K562 (cell line): ENCODE measurements at regions not wholly inside any gene's neighbourhood (a gene's known extent, or its start where the extent isn't known, plus 50 kb on each side); places are given as distances from the start of the nearest gene placed in this dataset.

ENCODE experiments used
- CBX8 ChIP-seq: fragments of 200-600 bp; sonication (generic); IDR thresholded peaks from 2 replicates; pipeline ENCODE4 v1.6.1; 2012; ENCODE audit warnings: borderline replicate concordance, mixed run types, low read depth, mild to moderate bottlenecking, moderate library complexity, mixed read lengths, low read length, control low read depth, inconsistent platforms; ENCODE audit not compliant: poor library complexity, severe bottlenecking; ENCODE audit errors: extremely low read depth
- CCAR2 ChIP-seq: fragments of 200-400 bp; formaldehyde crosslinking; IDR thresholded peaks from 2 replicates; pipeline ENCODE4 v1.6.1; 2017; ENCODE audit warnings: mild to moderate bottlenecking, low read depth, low read length
- CEBPB ChIP-seq: fragments of 450-650 bp; IDR thresholded peaks from 2 replicates; pipeline ENCODE4 v1.6.1; 2016; ENCODE audit warnings: missing genetic modification characterization, missing compliant biosample characterization
- HNRNPLL ChIP-seq: fragments of 200-400 bp; formaldehyde crosslinking; IDR thresholded peaks from 2 replicates; pipeline ENCODE4 v1.6.1; 2017; ENCODE audit warnings: low read length, low read depth, mild to moderate bottlenecking; ENCODE audit not compliant: poor library complexity, severe bottlenecking
- PCBP1 ChIP-seq: fragments of 200-400 bp; formaldehyde crosslinking; IDR thresholded peaks from 2 replicates; pipeline ENCODE4 v1.6.1; 2018; ENCODE audit warnings: mild to moderate bottlenecking, low read depth, low read length; ENCODE audit not compliant: poor library complexity, severe bottlenecking
- POLR2H ChIP-seq: IDR thresholded peaks from 2 replicates; pipeline ENCODE4 v1.6.1; 2016; ENCODE audit warnings: missing genetic modification characterization, low read depth, mild to moderate bottlenecking, control low read depth, missing compliant biosample characterization, moderate library complexity
- PPARD ChIP-seq: fragments of 250-450 bp; sonication (Bioruptor Pico); IDR thresholded peaks from 2 replicates; pipeline ENCODE4 v1.8.0; 2022; ENCODE audit warnings: inconsistent platforms, mild to moderate bottlenecking, moderate library complexity
- PURB ChIP-seq: sonication (generic); formaldehyde crosslinking; IDR thresholded peaks from 2 replicates; pipeline ENCODE4 v1.9.0; 2021; ENCODE audit warnings: low read depth, mild to moderate bottlenecking, missing genetic modification reagents
- SREBF1 ChIP-seq: fragments of 150-350 bp; IDR thresholded peaks from 2 replicates; pipeline ENCODE4 v1.6.1; 2014; ENCODE audit warnings: antibody characterized with exemption, low read depth, low read length, borderline replicate concordance
- TAF9B ChIP-seq: fragments of 450-650 bp; IDR thresholded peaks from 2 replicates; pipeline ENCODE4 v1.6.1; 2018; ENCODE audit warnings: mild to moderate bottlenecking; ENCODE audit not compliant: partially characterized antibody
- TBP ChIP-seq: optimal IDR thresholded peaks from 2 replicates; pipeline ENCODE3; 2011; ENCODE audit warnings: low read depth, low read length, improper control_type of control experiment
- ZNF175 ChIP-seq: fragments of 200-800 bp; sonication (Bioruptor generic); IDR thresholded peaks from 2 replicates; pipeline ENCODE4 v1.6.1; 2016; ENCODE audit warnings: low read depth, mild to moderate bottlenecking, missing genetic modification characterization, missing compliant biosample characterization
- ZNF274 ChIP-seq: IDR thresholded peaks from 2 replicates; pipeline ENCODE4 v1.6.1; 2011; ENCODE audit warnings: low read depth, mild to moderate bottlenecking, low read length, moderate library complexity, borderline replicate concordance
- ZNF3 ChIP-seq: fragments of 250-450 bp; sonication (Bioruptor Pico); IDR thresholded peaks from 2 replicates; pipeline ENCODE4 v1.5.0; 2021; ENCODE audit warnings: mild to moderate bottlenecking, moderate library complexity
- ZNF507 ChIP-seq: conservative IDR thresholded peaks from 2 replicates; pipeline ENCODE4 v1.6.1; 2017; ENCODE audit warnings: missing genetic modification characterization, missing compliant biosample characterization
- ZNF696 ChIP-seq: fragments of 250-450 bp; sonication (Bioruptor Pico); conservative IDR thresholded peaks from 2 replicates; pipeline ENCODE4 v1.4.0; 2020; ENCODE audit warnings: mild to moderate bottlenecking, moderate library complexity
- ZNF699 ChIP-seq: fragments of 250-450 bp; sonication (Bioruptor Pico); IDR thresholded peaks from 2 replicates; pipeline ENCODE4 v1.8.0; 2021; ENCODE audit warnings: mild to moderate bottlenecking, moderate library complexity; ENCODE audit not compliant: insufficient replicate concordance
- ZNF785 ChIP-seq: fragments of 250-450 bp; sonication (Bioruptor Pico); IDR thresholded peaks from 2 replicates; pipeline ENCODE4 v1.4.0; 2020; ENCODE audit warnings: mild to moderate bottlenecking
- TF ChIP-seq, protein P1 (sequence below): fragments of 250-450 bp; sonication (Bioruptor Pico); IDR thresholded peaks from 2 replicates; pipeline ENCODE4 v1.4.0; 2020; ENCODE audit warnings: mild to moderate bottlenecking, moderate library complexity, borderline replicate concordance
- TF ChIP-seq, protein P2 (sequence below): IDR thresholded peaks from 3 replicates; pipeline ENCODE4 v1.6.1; 2011; ENCODE audit warnings: borderline replicate concordance, mild to moderate bottlenecking, moderate library complexity; ENCODE audit not compliant: insufficient read length; ENCODE audit errors: extremely low read depth
- TF ChIP-seq, protein P3 (sequence below): fragments of 250-450 bp; sonication (Bioruptor Pico); IDR thresholded peaks from 2 replicates; pipeline ENCODE4 v1.8.0; 2022; ENCODE audit warnings: moderate library complexity, mild to moderate bottlenecking, inconsistent platforms

- TF ChIP-seq, protein P1, sequence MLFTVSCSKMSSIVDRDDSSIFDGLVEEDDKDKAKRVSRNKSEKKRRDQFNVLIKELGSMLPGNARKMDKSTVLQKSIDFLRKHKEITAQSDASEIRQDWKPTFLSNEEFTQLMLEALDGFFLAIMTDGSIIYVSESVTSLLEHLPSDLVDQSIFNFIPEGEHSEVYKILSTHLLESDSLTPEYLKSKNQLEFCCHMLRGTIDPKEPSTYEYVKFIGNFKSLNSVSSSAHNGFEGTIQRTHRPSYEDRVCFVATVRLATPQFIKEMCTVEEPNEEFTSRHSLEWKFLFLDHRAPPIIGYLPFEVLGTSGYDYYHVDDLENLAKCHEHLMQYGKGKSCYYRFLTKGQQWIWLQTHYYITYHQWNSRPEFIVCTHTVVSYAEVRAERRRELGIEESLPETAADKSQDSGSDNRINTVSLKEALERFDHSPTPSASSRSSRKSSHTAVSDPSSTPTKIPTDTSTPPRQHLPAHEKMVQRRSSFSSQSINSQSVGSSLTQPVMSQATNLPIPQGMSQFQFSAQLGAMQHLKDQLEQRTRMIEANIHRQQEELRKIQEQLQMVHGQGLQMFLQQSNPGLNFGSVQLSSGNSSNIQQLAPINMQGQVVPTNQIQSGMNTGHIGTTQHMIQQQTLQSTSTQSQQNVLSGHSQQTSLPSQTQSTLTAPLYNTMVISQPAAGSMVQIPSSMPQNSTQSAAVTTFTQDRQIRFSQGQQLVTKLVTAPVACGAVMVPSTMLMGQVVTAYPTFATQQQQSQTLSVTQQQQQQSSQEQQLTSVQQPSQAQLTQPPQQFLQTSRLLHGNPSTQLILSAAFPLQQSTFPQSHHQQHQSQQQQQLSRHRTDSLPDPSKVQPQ (CRISPR knock-in tag), result no peak
- TF ChIP-seq ZNF175 (0 out of 2 replicates have a peak, but pooled peaks have one; percentile 4), ZNF274 (no peak), CBX8 (no peak), PCBP1 (no peak), CEBPB (tag) (no peak), ZNF3 (CRISPR knock-in tag) (no peak), POLR2H (tag) (no peak), ZNF507 (tag) (no peak), TAF9B (peak; percentile 4), CCAR2 (no peak), PURB (no peak), ZNF699 (CRISPR knock-in tag) (no peak), PPARD (CRISPR knock-in tag) (no peak), TBP (no peak), ZNF785 (CRISPR knock-in tag) (no peak), HNRNPLL (no peak), ZNF696 (CRISPR knock-in tag) (no peak), SREBF1 (no peak)
- TF ChIP-seq, protein P2, sequence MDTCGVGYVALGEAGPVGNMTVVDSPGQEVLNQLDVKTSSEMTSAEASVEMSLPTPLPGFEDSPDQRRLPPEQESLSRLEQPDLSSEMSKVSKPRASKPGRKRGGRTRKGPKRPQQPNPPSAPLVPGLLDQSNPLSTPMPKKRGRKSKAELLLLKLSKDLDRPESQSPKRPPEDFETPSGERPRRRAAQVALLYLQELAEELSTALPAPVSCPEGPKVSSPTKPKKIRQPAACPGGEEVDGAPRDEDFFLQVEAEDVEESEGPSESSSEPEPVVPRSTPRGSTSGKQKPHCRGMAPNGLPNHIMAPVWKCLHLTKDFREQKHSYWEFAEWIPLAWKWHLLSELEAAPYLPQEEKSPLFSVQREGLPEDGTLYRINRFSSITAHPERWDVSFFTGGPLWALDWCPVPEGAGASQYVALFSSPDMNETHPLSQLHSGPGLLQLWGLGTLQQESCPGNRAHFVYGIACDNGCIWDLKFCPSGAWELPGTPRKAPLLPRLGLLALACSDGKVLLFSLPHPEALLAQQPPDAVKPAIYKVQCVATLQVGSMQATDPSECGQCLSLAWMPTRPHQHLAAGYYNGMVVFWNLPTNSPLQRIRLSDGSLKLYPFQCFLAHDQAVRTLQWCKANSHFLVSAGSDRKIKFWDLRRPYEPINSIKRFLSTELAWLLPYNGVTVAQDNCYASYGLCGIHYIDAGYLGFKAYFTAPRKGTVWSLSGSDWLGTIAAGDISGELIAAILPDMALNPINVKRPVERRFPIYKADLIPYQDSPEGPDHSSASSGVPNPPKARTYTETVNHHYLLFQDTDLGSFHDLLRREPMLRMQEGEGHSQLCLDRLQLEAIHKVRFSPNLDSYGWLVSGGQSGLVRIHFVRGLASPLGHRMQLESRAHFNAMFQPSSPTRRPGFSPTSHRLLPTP, result no peak
- TF ChIP-seq, protein P3, sequence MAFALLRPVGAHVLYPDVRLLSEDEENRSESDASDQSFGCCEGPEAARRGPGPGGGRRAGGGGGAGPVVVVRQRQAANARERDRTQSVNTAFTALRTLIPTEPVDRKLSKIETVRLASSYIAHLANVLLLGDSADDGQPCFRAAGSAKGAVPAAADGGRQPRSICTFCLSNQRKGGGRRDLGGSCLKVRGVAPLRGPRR, result no peak
Observed at GRCh38 chr7:106775975-106776607, 89.0 kb upstream of the PIK3CG start (continued).
